HG03175 (cell line): ENCODE measurements at regions not wholly inside any gene's neighbourhood (a gene's known extent, or its start where the extent isn't known, plus 50 kb on each side); places are given as distances from the start of the nearest gene placed in this dataset.
"Not testable (repeated sequence)": the region's sequence is repeated elsewhere in the genome, so short reads cannot be mapped to it uniquely, and the experiment has no call there.

Experiments
- ATAC-seq: cut with Tn5 transposase; IDR thresholded peaks from one replicate; pipeline ENCODE4 v1.9.1; 2021; ENCODE audit warnings: mild to moderate bottlenecking, moderate library complexity; ENCODE audit not compliant: unreplicated experiment

DNA sequence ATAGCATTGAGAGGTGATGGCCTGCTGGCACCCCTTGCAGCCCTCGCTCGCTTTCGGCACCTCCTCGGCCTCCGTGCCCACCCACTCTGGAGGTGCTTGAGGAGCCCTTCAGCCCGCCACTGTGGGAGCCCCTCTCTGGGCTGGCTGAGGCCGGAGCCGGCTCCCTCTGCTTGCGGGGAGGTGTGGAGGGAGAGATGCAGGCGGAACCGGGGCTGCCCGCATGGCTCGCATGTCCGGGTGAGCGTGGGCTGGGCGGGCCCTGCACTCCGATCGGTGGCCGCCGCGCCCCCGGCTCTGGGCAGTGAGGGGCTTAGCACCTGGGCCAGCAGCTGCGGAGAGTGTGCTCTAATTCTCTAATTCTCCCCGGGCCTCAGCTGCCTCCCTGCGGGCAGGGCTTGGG, 101.1 kb downstream of the KIF4B start:
- ATAC-seq, result no peak

DNA sequence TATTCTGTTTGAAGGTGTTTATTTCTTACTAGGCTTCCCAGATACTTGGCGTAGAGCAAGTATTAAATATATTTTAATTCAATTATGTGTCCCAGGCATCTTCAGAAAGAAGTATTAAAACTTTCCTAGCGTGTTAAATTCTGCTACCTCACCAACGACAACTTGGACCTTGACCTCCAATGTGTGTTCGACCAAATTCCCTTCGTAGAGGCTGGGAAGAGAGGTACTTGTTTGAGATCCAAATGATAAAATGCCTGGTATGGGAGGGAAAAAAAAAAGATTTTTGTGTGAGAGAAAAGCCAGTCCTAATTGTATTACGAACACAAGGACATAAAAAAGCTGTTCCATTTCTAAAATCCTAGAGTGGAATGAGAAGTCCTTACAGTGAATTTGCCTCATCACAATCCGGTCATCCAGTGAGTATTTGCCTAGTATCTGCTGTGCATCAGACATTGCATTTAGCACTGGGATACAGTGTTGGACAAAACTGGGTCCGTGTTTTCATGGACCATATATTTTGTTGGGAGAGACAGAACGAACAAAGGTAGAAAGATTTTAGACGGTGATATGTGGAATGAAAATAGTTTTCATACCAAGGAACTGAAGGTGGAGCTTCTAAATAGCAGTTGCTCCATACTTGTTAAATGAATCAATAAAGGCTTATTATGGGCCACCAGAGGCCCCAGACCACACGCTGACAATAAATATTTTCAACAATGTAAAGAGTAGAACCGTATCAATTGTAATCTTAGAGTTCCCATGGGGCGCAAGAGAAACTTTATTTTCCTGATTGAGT, 103.1 kb downstream of the KIF4B start:
- no peak for ATAC-seq

DNA sequence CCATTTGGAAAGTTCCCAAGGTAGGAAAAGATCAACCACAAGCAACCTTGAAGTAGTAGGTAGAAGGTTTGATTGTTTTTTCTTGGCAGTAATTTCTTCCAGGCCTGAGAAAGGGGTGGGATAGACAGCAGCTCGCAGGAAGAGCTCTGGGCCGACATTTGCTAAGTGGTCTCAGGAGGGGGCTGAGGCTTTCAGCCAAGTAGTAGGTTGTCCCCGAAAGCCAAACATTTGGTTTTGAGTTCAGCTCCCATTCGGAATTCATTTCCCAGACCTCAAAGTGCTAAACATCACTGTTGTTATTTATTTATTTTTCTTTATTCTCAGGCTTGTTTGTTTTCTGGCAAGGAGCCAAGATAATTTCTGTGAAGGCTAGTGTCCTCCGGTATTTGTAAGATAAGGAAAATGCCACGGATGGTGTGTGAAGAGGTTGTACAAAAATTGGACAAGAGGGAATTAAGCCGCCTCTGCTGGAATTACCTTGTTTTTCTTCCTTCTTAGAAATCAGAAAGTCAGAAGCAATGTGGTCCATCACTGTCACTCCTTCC, 112.1 kb downstream of the KIF4B start:
- no peak for ATAC-seq

DNA sequence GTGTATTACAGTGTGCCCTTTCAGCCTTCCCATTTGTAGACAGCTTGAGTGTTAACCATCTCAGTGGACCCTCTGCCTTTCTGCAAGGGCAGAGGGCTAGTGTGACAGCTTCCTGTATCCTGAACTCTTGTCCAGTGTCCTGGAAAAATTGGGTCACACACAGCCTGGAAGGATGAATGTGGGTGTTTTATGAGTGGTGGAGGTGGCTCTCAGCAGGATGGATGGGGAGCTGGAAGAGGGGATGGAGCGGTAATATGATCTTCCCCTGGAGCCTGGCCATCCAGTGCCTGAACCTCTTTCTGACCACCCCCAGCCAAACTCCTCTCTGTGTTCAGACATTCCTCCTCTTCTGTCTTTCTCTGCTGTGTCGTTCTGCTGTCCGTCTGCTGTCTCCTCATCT, 113.0 kb downstream of the KIF4B start:
- no peak for ATAC-seq

DNA sequence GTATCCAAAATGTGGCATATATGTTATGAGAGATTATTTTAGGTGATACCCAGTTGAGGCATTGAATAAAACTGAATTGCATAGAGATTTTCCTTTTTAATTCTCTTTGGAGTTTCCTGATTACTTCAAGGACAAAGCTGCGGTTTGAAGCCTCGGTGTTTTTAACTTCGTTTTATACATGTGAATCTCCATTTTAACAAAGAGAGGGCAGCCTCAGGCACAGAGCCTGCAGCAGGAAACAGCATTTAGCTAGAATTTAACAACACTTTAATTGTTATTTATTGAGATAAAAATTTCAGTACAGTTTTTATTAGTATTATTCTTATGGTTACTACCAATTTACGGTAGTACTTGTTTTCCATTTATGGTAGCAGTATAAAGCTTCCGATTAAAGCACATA, 114.0 kb downstream of the KIF4B start:
- ATAC-seq, result no peak

DNA sequence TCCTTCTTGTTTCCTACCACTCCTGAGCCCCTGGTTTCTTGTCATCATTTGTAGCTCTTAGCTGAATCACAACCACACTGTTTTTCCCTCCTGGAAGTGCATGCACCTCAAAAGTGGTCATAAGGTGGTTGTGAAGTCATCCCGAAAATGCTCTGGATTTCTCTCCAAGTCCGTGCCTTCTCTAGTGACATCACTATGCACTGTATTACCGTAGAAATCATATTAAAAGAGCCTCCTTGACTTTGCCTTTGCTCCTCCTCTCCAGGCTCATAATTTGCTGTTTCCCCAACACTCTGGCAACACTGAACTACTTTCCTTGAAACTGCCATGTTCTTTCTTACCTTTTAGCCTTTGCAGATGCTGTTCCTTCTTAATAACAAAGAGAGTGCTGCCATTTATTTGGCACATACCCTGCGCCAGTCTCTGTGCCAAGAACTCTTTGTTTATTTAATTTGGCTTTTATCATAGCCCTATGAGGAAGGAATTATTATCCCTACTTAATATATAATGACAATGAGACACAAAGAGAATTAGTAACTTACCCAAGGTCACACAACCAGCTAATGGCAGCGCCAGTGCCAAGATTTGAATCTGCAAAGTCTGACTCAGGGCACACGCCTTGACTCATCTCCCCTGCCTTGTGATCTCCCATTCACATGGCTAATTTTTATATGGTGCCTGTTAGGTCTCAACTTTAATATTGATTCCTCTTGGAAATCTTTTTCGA, 115.4 kb downstream of the KIF4B start:
- no peak for ATAC-seq

DNA sequence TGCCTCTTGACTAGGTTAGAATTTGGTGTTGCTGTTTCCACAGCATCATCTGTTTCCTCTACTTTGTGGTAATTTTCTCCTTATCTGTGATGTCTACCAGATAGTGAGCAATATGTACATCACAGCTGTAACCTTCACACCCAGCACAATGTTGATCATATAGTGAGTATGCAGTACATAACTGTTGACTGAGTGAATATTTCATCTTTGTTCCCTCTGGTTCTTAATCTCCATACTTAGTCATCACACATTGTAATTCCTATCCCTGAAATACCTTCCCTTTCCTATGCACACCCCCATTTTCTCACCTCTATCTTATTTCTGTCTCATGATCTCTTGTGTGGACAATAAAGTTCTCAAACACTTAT, 115.9 kb downstream of the KIF4B start:
- no peak for ATAC-seq

DNA sequence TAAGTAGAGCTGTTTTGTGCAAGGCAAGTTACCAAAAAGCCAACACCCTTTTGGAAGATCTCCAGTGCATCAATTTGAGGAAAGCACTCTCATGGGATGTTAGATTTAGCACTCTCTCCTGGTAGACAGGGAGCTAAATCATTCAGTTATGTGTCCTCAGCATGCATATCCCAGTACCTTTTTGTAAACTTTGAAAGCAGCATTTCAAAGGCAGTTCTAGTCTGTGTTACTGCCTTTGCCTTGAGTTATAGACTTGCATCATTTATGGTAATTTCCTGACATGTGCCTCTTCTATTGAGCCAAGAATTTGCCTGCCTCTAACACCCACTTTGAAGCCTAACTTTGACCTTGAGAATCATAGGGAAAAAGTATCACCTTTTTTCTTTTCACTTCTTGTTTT, 120.6 kb downstream of the KIF4B start:
- no peak for ATAC-seq

DNA sequence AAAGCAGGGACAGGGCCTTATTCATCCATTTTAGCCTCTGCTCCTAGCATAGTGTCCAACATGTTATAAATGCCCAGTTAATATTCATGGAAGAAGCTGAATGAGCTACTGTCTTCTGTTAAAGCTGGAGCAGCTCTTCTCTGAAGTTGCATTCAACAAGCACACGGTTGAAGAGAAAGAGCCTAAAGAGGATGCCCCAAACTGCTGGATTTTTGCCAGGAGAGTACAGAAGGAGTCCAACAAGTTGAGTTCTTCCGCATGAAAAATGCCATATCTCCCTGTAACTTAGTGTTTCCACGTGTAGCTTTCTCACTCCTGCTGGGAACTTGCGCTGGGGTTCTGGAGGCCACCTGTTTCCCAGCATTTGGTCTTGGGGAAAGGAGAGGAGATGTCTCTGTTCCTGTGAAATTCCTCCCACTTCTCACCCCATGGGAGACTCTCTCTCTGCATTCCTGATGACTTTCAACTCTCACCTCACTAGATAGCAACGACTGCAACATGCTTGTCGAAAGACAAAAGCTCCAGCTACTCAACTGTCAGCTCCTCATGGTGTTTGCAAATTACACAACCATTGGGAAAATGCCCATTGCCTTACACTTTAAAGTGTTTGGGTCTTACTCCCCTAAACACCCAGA, 122.8 kb downstream of the KIF4B start:
- ATAC-seq, result no peak

DNA sequence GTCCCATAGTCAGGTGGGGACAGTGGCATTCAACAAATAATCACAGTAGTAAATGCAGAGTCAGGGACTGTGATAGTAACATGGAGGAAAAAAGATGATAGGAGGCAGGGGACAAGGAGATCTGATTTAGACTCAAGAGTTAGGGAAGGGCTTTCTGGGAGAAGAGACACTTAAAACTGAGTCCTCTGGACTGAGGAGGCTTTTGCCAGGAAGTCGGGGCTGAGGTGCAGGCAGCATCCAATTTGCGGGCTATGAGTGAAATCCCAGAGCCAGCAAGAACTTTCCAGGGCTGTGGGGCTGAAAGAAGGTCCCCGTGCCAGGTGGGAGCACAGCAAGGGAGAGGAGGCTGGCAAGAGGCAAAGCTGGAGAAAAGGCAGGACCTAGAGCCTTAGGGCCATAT, 124.1 kb downstream of the KIF4B start:
- ATAC-seq, result no peak

DNA sequence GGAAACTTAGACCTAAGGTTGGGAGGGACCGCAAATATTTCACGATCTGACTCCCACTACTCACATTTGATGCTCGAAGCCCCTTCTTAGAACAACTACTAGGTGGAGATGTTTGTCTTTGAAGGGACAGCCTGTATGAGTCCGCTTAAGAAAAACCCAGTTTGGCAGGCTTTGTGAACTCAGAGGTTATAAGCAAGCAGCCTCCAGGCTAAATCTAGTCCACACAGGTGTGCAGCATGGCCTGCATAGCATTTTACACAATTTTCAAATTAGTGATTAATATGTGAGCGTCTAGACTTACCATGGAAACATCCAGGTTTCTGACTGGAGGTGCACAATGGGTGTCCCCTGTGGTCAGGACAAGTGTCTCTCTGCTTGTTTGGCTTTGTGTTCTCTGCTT, 127.1 kb downstream of the KIF4B start:
- no peak for ATAC-seq

DNA sequence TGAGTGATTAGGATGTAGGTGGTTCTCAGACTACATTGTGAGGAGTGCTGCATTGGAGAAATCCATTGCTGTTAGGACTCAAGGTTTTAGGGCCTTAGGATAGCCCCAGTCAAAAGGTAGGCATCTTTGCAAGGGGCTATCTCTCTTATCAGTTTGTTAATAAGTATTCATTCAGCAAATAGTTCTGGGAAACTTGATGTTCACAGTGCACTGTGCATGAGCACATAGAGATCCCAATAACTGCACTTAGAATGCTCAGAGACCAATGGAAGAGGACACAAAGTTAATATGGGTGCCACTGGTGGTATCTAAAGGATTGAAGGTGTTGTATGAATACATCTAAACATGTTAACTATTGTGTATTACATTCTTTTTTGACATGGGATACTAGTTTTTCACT, 131.4 kb downstream of the KIF4B start:
- ATAC-seq, result no peak

DNA sequence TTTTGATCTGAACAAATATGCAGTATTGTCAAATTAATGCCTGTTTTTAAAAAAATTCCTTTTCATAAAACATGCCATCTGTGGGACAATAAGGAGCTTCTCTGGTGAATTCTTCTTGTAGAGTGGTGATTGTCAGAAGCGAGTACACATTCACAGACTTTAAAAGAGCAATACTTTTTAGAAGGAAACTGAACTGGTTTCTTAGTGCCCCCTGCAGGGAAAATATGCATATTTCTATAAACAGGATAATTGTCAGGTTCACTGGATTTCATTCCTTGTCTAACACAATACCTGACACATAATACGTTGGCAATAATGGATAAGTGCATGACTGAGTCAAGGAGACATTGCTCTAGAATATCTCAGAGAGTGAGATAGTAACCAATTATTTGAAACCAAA, 133.7 kb downstream of the KIF4B start:
- ATAC-seq, result no peak

DNA sequence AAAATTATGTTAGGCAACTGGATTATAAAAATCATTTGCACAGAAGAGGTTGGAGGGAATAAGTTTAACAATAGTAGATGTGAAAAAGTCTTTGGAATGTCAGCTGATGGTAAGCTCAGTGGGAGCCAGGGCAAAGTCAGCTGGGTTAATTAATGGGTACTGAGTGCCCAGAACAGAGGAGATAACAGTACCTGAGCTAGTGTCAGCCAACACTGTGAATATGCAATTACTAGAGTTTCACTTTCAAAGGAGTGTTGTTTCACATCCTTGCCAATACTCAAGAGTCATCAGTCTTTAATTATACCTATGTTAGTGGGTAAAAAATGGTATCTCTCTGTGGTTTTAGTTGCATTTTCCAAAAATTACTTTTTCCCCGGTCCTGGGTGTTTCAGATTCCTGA, 135.1 kb downstream of the KIF4B start:
- peak; percentile 62 for ATAC-seq

DNA sequence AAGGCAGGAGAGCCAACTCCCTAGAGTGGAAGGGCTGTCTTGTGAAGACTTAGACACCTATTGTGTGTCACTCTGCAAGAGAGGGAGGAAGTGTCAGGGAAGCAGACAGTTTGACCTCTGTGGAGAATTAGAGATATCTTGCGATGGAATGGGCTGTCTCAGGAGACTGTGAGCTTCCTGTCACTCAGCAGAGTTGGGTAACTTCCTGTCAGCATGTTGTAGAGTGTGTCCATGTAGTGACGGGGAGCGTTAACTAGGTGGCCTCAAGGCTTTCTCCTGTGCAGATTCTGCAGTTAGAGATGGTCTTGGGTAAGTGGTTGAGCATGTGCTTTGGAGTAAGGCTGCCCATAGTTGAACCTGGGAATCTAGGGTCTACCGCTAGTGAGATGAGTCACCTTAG, 136.5 kb downstream of the KIF4B start:
- no peak for ATAC-seq

DNA sequence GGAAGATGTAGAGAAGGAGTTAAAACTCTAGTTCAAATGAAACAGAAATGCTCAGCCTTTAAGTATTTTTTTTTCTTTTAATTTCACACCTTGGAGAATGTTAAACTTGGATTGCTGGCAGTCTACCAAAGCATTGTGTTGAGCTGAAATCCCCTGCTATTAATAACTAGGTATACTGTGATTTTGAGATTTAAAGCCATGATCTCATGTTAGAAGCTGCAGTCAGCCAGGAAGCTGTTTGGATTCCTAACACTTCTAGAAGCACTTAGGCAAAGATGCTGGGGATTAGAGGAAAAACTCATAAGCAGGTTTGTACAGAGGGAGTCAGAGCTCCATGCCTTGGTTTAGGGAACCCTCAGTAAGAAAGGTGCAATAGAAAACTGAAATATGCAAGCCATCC, 141.4 kb downstream of the KIF4B start:
- no peak for ATAC-seq

DNA sequence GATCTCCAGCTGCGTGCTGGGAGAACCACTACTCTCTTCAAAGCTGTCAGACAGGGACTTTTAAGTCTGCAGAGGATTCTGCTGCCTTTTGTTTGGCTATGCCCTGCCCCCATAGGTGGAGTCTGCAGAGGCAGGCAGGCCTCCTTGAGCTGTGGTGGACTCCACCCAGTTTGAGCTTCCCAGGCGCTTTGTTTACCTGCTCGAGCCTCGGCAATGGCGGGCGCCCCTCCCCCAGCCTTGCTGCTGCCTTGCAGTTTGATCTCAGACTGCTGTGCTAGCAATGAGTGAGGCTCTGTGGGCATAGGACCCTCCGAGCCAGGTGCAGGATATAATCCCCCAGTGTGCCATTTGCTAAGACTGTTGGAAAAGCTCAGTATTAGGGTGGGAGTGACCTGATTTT, 149.5 kb downstream of the KIF4B start:
- not testable (repeated sequence) for ATAC-seq

DNA sequence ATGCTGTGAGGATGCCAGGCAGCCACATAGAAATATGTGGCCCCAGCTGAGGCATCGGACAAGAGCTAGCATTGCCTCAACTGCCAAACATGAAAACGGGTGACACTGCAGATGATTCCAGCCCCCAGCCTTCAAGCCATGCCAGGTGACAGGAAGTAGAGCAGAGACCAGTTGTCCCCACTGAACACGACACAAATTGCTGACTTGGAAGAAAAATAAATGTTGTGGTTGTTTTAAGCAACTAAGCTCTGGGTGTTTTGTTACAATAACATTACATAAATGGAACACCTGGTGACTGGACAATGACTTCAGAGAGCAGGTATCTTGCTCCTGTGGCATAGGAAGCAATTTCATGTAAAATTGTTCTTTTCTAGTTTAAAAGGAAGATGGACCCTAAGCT, 154.2 kb downstream of the KIF4B start:
- no peak for ATAC-seq

DNA sequence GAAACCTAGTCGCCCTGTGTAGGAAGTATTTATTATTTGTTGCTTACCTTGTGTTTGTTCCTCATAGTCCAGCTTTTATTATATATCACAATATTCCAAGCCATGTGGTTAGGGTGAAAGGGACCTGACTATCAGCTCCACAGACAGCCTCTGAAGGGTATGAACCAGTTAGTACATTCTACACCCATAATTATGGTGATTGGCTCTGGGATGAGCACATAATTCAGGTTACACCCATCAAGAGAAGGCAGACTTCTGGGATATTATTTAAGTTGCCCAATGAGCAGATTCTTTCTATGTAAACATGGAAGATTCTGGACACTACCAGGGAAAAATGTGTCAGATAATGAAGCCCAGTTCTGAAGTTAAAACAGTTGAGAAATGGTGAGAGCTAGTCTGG, 168.0 kb downstream of the KIF4B start:
- ATAC-seq, result no peak

DNA sequence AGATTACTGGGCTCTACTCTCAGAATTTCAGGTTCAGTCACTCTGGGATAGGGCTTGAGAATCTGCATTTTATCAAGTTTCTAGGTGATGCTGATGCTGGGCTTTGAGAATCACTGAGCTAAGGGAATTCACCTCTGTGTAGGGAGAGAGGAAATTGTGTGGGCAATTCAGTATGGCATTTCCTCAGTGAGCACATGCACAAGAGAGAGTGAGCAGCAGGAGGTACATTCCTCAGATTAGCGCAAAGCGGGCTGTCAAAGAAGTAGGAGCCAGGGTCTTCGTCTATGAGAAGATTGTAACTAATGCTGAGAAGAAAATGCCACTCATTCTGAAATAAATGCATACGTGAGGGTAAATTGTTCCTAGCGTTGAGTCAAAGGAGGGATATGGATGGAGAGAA, 175.9 kb downstream of the KIF4B start:
- ATAC-seq, result no peak

DNA sequence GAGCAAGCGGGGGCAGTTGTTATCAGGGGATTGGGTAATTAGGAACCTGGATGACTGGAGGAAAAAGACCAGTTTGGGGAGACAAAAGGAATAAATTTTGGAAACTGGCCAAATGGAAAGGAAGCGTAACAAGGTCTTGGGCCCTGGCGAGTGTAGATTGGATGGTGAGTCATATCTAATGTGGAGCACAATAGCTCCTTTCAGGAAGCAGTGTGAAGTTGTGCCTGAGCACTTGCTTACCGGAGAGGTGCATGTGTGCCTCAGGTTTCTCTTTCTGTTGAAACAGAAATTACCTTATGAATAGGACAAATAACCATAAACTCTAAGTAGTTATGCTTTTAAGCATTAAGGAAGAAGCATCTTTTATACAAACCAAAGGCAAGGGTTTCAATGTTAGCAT, 176.4 kb downstream of the KIF4B start:
- ATAC-seq, result no peak

DNA sequence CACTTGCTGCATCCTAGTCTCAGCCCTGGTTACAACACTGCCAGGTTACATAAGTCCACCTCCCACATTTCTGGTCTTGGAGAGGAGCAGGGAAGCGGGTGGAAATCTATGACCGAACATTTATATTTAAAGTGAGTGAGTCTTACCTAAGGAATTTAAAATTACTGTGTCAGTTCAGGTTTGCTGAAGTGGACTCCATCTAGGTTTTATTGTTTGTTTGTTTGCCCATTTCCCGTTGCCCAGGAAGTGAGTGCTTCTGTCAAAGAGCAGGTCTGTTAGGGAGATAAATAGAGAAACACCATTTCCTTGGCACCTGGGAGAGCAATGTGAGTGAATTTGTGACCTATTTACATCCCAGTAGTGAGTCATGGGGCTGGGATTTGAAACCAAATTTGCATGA, 179.5 kb downstream of the KIF4B start:
- ATAC-seq, result no peak
